ENCODE measurements at regions not wholly inside any gene's neighbourhood (a gene's known extent, or its start where the extent isn't known, plus 50 kb on each side); places are given as distances from the start of the nearest gene placed in this dataset.

- in situ Hi-C loops (cut with HindIII; ENCODE audit: low sequenced_read_pairs), result no loop called here
Observed at GRCh38 chr11:112632866-112633505, 328.2 kb upstream of the NCAM1 start.

GRCh38 chr11:112634551-112634950 is 326.7 kb upstream of the NCAM1 start:
- in situ Hi-C loops (cut with HindIII; ENCODE audit: low sequenced_read_pairs), result no loop called here

- in situ Hi-C loops (cut with HindIII; ENCODE audit: low sequenced_read_pairs), result no loop called here
Observed at GRCh38 chr11:112634995-112635737, 326.1 kb upstream of the NCAM1 start.

GRCh38 chr11:112637076-112637475 is 324.1 kb upstream of the NCAM1 start:
- in situ Hi-C loops (cut with HindIII; ENCODE audit: low sequenced_read_pairs), result no loop called here

- in situ Hi-C loops (cut with HindIII; ENCODE audit: low sequenced_read_pairs), result no loop called here
Observed at GRCh38 chr11:112637876-112638275, 323.3 kb upstream of the NCAM1 start.

GRCh38 chr11:112639469-112639868 is 321.8 kb upstream of the NCAM1 start:
- in situ Hi-C loops (cut with HindIII; ENCODE audit: low sequenced_read_pairs), result no loop called here

GRCh38 chr11:112643416-112643815 is 317.8 kb upstream of the NCAM1 start:
- in situ Hi-C loops (cut with HindIII; ENCODE audit: low sequenced_read_pairs), result no loop called here

- in situ Hi-C loops (cut with HindIII; ENCODE audit: low sequenced_read_pairs), result no loop called here
Observed at GRCh38 chr11:112644410-112645131, 316.6 kb upstream of the NCAM1 start.

GRCh38 chr11:112649856-112650255 is 311.4 kb upstream of the NCAM1 start:
- in situ Hi-C loops (cut with HindIII; ENCODE audit: low sequenced_read_pairs), result no loop called here

GRCh38 chr11:112650527-112650926 is 310.7 kb upstream of the NCAM1 start:
- in situ Hi-C loops (cut with HindIII; ENCODE audit: low sequenced_read_pairs), result no loop called here

- in situ Hi-C loops (cut with HindIII; ENCODE audit: low sequenced_read_pairs), result no loop called here
Observed at GRCh38 chr11:112651386-112651785, 309.8 kb upstream of the NCAM1 start.

- in situ Hi-C loops (cut with HindIII; ENCODE audit: low sequenced_read_pairs), result no loop called here
Observed at GRCh38 chr11:112652786-112653390, 308.3 kb upstream of the NCAM1 start.

- in situ Hi-C loops (cut with HindIII; ENCODE audit: low sequenced_read_pairs), result no loop called here
Observed at GRCh38 chr11:112655371-112655770, 305.8 kb upstream of the NCAM1 start.

GRCh38 chr11:112656772-112657428 is 304.3 kb upstream of the NCAM1 start:
- in situ Hi-C loops (cut with HindIII; ENCODE audit: low sequenced_read_pairs), result no loop called here

- in situ Hi-C loops (cut with HindIII; ENCODE audit: low sequenced_read_pairs), result no loop called here
Observed at GRCh38 chr11:112658431-112658878, 302.8 kb upstream of the NCAM1 start.

GRCh38 chr11:112661146-112661545 is 300.1 kb upstream of the NCAM1 start:
- in situ Hi-C loops (cut with HindIII; ENCODE audit: low sequenced_read_pairs), result no loop called here

GRCh38 chr11:112661571-112661970 is 299.6 kb upstream of the NCAM1 start:
- in situ Hi-C loops (cut with HindIII; ENCODE audit: low sequenced_read_pairs), result no loop called here

- in situ Hi-C loops (cut with HindIII; ENCODE audit: low sequenced_read_pairs), result no loop called here
Observed at GRCh38 chr11:112662554-112662953, 298.7 kb upstream of the NCAM1 start.

GRCh38 chr11:112663947-112664634 is 297.1 kb upstream of the NCAM1 start:
- in situ Hi-C loops (cut with HindIII; ENCODE audit: low sequenced_read_pairs), result no loop called here

- in situ Hi-C loops (cut with HindIII; ENCODE audit: low sequenced_read_pairs), result loop anchor here (5.0 kb wide), 1 partner anchor 182 kb away; no protein-coding TSS in a partner anchor
Observed at GRCh38 chr11:112665291-112665690, 295.9 kb upstream of the NCAM1 start.

Data from DLD1 (cell line).